HTR-8/SVneo (cell line): ENCODE measurements at regions not wholly inside any gene's neighbourhood (a gene's known extent, or its start where the extent isn't known, plus 50 kb on each side); places are given as distances from the start of the nearest gene placed in this dataset.

Experiments
- DNase-seq: peaks from one replicate; pipeline ENCODE4 v3.0.0; 2011; ENCODE audit warnings: low spot score, mixed read lengths; ENCODE audit not compliant: insufficient read length
- FAIRE-seq: peaks from 2 replicates; lab custom pipeline; 2011; peaks lifted over from hg19 to GRCh38; lab: Jason Lieb, UNC

- no peak for FAIRE-seq
These were observed 302.7 kb upstream of the MYOCD start for GRCh38 chr17:12362853-12363455.

GRCh38 chr17:12365805-12366204 lies 299.9 kb upstream of the MYOCD start:
- no peak for FAIRE-seq
- no peak for DNase-seq

More at GRCh38 chr17:12362853-12363455, 302.7 kb upstream of the MYOCD start:
- DNase-seq: no peak

- FAIRE-seq: no peak
These were observed 296.6 kb upstream of the MYOCD start for GRCh38 chr17:12369065-12369464.

GRCh38 chr17:12376276-12376675 lies 289.4 kb upstream of the MYOCD start:
- FAIRE-seq: no peak

More at GRCh38 chr17:12369065-12369464, 296.6 kb upstream of the MYOCD start:
- DNase-seq: no peak

GRCh38 chr17:12386225-12386624 lies 279.5 kb upstream of the MYOCD start:
- FAIRE-seq (no peak), DNase-seq (no peak)

More at GRCh38 chr17:12376276-12376675, 289.4 kb upstream of the MYOCD start:
- DNase-seq: no peak

GRCh38 chr17:12388226-12388625 lies 277.5 kb upstream of the MYOCD start:
- FAIRE-seq (no peak), DNase-seq (peak; percentile 21)

GRCh38 chr17:12389421-12389820 lies 276.3 kb upstream of the MYOCD start:
- DNase-seq (no peak), FAIRE-seq (no peak)

- FAIRE-seq (no peak), DNase-seq (no peak)
These were observed 275.1 kb upstream of the MYOCD start for GRCh38 chr17:12390631-12391030.

GRCh38 chr17:12391468-12391867 lies 274.2 kb upstream of the MYOCD start:
- DNase-seq: no peak
- no peak for FAIRE-seq

- DNase-seq (no peak), FAIRE-seq (no peak)
These were observed 269.8 kb upstream of the MYOCD start for GRCh38 chr17:12395733-12396354.

GRCh38 chr17:12398441-12399051 lies 267.1 kb upstream of the MYOCD start:
- FAIRE-seq (no peak), DNase-seq (no peak)

- DNase-seq (peak; percentile 56), FAIRE-seq (no peak)
These were observed 262.6 kb upstream of the MYOCD start for GRCh38 chr17:12402963-12403622.

GRCh38 chr17:12403881-12404398 lies 261.8 kb upstream of the MYOCD start:
- FAIRE-seq (no peak), DNase-seq (no peak)

- FAIRE-seq (no peak), DNase-seq (no peak)
These were observed 259.0 kb upstream of the MYOCD start for GRCh38 chr17:12406623-12407215.

- FAIRE-seq (peak; percentile 49), DNase-seq (no peak)
These were observed 258.0 kb upstream of the MYOCD start for GRCh38 chr17:12407495-12408252.

GRCh38 chr17:12409082-12409481 lies 256.6 kb upstream of the MYOCD start:
- no peak for FAIRE-seq

GRCh38 chr17:12410717-12411116 lies 255.0 kb upstream of the MYOCD start:
- no peak for DNase-seq
- no peak for FAIRE-seq

More at GRCh38 chr17:12409082-12409481, 256.6 kb upstream of the MYOCD start:
- no peak for DNase-seq

- FAIRE-seq (no peak), DNase-seq (no peak)
These were observed 250.7 kb upstream of the MYOCD start for GRCh38 chr17:12415031-12415430.

GRCh38 chr17:12421077-12421476 lies 244.6 kb upstream of the MYOCD start:
- DNase-seq (no peak), FAIRE-seq (no peak)
